Caco-2 (cell line): ENCODE measurements at regions not wholly inside any gene's neighbourhood (a gene's known extent, or its start where the extent isn't known, plus 50 kb on each side); places are given as distances from the start of the nearest gene placed in this dataset.

ENCODE experiments used
- BruUV-seq: library from RNA; stranded (reverse); fragments of 400-500 nt; replicated peaks from 2 replicates; lab custom pipeline; 2021; lab: Mats Ljungman, UMichigan
- CTCF ChIA-PET: fragments of 300-600 bp; sonication (Branson Sonifier 250); formaldehyde crosslinking; loops from one replicate; lab custom pipeline; 2022; ENCODE audit warnings: antibody characterized with exemption; lab: Charles Lee
- POLR2A ChIA-PET: fragments of 300-600 bp; sonication (Branson Sonifier 250); formaldehyde crosslinking; loops from one replicate; lab custom pipeline; 2022; ENCODE audit warnings: antibody characterized with exemption; lab: Charles Lee
- DNase-seq, 2 experiments: peaks; one replicate each; pipeline versions ENCODE4 v3.0.0 to v3.0.0-alpha.2; 2020 to 2022
- H3K27me3 ChIP-seq: replicated peaks from 2 replicates; pipeline ENCODE4 v1.6.0; 2011; ENCODE audit warnings: low read length; ENCODE audit not compliant: control insufficient read depth, insufficient read depth
- H3K36me3 ChIP-seq: 2 replicates; pipeline ENCODE4 v1.5.1; 2011; ENCODE audit warnings: low read length; ENCODE audit not compliant: control insufficient read depth, insufficient read depth
- H3K4me1 ChIP-seq: fragments of 250-450 bp; sonication (Bioruptor Pico); 2 replicates; pipeline ENCODE4 v1.5.1; 2020; ENCODE audit warnings: mild to moderate bottlenecking
- H3K4me3 ChIP-seq: 2 replicates; pipeline ENCODE4 v1.5.1; 2011; ENCODE audit warnings: low read depth, mild to moderate bottlenecking, control low read depth, low read length
- H3K9me3 ChIP-seq: fragments of 250-450 bp; sonication (Bioruptor Pico); 2 replicates; pipeline ENCODE4 v1.5.1; 2020; ENCODE audit warnings: mild to moderate bottlenecking, moderate library complexity
- H3K27ac Mint-ChIP-seq: one replicate; pipeline ENCODE4 v1.8.0; 2022; ENCODE audit warnings: mixed read lengths; ENCODE audit not compliant: unreplicated experiment
- H3K27me3 Mint-ChIP-seq: one replicate; pipeline ENCODE4 v1.8.0; 2022; ENCODE audit warnings: mixed read lengths; ENCODE audit not compliant: insufficient read depth, unreplicated experiment
- H3K36me3 Mint-ChIP-seq: one replicate; pipeline ENCODE4 v1.8.0; 2022; ENCODE audit warnings: mild to moderate bottlenecking, mixed read lengths; ENCODE audit not compliant: insufficient read depth, unreplicated experiment
- H3K4me1 Mint-ChIP-seq: one replicate; pipeline ENCODE4 v1.8.0; 2022; ENCODE audit warnings: low read depth, mixed read lengths; ENCODE audit not compliant: unreplicated experiment
- H3K4me3 Mint-ChIP-seq: one replicate; pipeline ENCODE4 v1.8.0; 2022; ENCODE audit warnings: mild to moderate bottlenecking, moderate library complexity, mixed read lengths; ENCODE audit not compliant: unreplicated experiment
- H3K9me3 Mint-ChIP-seq: one replicate; pipeline ENCODE4 v1.8.0; 2022; ENCODE audit warnings: mixed read lengths; ENCODE audit not compliant: unreplicated experiment
- intact Hi-C: fragments of 100-400 bp; cut with micrococcal nuclease; formaldehyde crosslinking; loops from one replicate; pipeline ENCODE4 v1.10.0; 2022; ENCODE audit not compliant: unreplicated experiment
- TF ChIP-seq, protein P1 (sequence below), 2 experiments: fragments of 200-600 bp in 1 of 2; IDR thresholded peaks; 1 replicate in 1 of 2; 2 replicates in 1 of 2; pipeline versions ENCODE4 v1.5.1 to v1.8.0; 2011 to 2022; ENCODE audit warnings: antibody characterized with exemption in 1 of 2, control low read depth in 1 of 2, inconsistent platforms in 1 of 2, low read depth in 1 of 2, low read length in 1 of 2, mild to moderate bottlenecking in 1 of 2, moderate library complexity in 1 of 2; ENCODE audit not compliant: insufficient read depth in 1 of 2, severe bottlenecking in 1 of 2, unreplicated experiment in 1 of 2

DNA sequence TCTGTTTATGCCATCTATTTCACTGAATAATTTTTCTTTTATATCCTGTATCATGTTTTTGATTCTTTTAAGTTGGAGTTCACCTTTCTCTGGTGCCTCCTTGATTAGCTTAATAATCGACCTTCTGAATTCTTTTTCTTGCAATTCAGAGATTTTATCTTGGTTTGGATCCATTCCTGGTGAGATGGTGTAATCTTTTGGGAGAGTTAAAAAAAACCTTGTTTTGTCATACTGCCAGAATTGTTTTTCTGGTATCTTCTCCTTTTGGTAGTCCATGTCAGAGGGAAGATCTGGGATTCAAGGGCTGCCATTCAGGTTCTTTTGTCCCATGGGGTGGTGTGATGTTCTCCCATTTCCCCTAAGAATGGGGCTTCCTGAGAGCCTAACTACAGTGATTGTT is 800.8 kb upstream of the TYRP1 start:
- intact Hi-C loops, result no loop called here
- Mint-ChIP-seq H3K27me3 (no peaks in the 10 kb centered on the region), H3K4me3 (no peak overlapping the region), H3K9me3 (no peaks in the 10 kb centered on the region), H3K27ac (no peak overlapping the region), H3K36me3 (no peaks in the 10 kb centered on the region), H3K4me1 (no peaks in the 10 kb centered on the region)
- H3K4me1 ChIP-seq, result no peaks in the 10 kb centered on the region
- BruUV-seq, result no TSS peak
- H3K36me3 ChIP-seq, result no peaks in the 10 kb centered on the region
- no peak for DNase-seq
- no peak overlapping the region for H3K4me3 ChIP-seq
- TF ChIP-seq, protein P1, sequence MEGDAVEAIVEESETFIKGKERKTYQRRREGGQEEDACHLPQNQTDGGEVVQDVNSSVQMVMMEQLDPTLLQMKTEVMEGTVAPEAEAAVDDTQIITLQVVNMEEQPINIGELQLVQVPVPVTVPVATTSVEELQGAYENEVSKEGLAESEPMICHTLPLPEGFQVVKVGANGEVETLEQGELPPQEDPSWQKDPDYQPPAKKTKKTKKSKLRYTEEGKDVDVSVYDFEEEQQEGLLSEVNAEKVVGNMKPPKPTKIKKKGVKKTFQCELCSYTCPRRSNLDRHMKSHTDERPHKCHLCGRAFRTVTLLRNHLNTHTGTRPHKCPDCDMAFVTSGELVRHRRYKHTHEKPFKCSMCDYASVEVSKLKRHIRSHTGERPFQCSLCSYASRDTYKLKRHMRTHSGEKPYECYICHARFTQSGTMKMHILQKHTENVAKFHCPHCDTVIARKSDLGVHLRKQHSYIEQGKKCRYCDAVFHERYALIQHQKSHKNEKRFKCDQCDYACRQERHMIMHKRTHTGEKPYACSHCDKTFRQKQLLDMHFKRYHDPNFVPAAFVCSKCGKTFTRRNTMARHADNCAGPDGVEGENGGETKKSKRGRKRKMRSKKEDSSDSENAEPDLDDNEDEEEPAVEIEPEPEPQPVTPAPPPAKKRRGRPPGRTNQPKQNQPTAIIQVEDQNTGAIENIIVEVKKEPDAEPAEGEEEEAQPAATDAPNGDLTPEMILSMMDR (IDR thresholded peaks at IDR 0.05; ENCODE audit: insufficient read depth in 1 of 2, low read depth in 1 of 2, low read length in 1 of 2, severe bottlenecking in 1 of 2, unreplicated experiment in 1 of 2), result no peak
- CTCF ChIA-PET, result no interaction called here
- H3K9me3 ChIP-seq, result no peaks in the 10 kb centered on the region
- POLR2A ChIA-PET, result no interaction called here
- no peaks in the 10 kb centered on the region for H3K27me3 ChIP-seq

GRCh38 chr9:11893331-11893730 is 799.9 kb upstream of the TYRP1 start:
- ChIA-PET CTCF (no interaction called here), POLR2A (no interaction called here)
- no peak overlapping the region for H3K27ac Mint-ChIP-seq
- Histone ChIP-seq H3K27me3 (no peaks in the 10 kb centered on the region), H3K4me1 (no peaks in the 10 kb centered on the region), H3K36me3 (no peaks in the 10 kb centered on the region), H3K4me3 (no peak overlapping the region), H3K9me3 (no peaks in the 10 kb centered on the region)
- H3K4me1 Mint-ChIP-seq, result no peaks in the 10 kb centered on the region
- TF ChIP-seq, protein P1 (IDR thresholded peaks at IDR 0.05; ENCODE audit: insufficient read depth in 1 of 2, low read depth in 1 of 2, low read length in 1 of 2, severe bottlenecking in 1 of 2, unreplicated experiment in 1 of 2), result no peak
- no peaks in the 10 kb centered on the region for H3K9me3 Mint-ChIP-seq
- no peaks in the 10 kb centered on the region for H3K27me3 Mint-ChIP-seq
- intact Hi-C loops, result no loop called here
- no peak overlapping the region for H3K4me3 Mint-ChIP-seq
- H3K36me3 Mint-ChIP-seq, result no peaks in the 10 kb centered on the region
- DNase-seq, result no peak
- no TSS peak for BruUV-seq

- Histone ChIP-seq H3K27me3 (no peaks in the 10 kb centered on the region), H3K4me1 (no peaks in the 10 kb centered on the region), H3K9me3 (no peaks in the 10 kb centered on the region), H3K36me3 (no peaks in the 10 kb centered on the region), H3K4me3 (no peak overlapping the region)
- H3K36me3 Mint-ChIP-seq, result no peaks in the 10 kb centered on the region
- no peak for DNase-seq
- TF ChIP-seq, protein P1 (IDR thresholded peaks at IDR 0.05; ENCODE audit: insufficient read depth in 1 of 2, low read depth in 1 of 2, low read length in 1 of 2, severe bottlenecking in 1 of 2, unreplicated experiment in 1 of 2), result no peak
- no peaks in the 10 kb centered on the region for H3K4me1 Mint-ChIP-seq
- no peaks in the 10 kb centered on the region for H3K9me3 Mint-ChIP-seq
- no peak overlapping the region for H3K4me3 Mint-ChIP-seq
- POLR2A ChIA-PET, result no interaction called here
- CTCF ChIA-PET, result no interaction called here
- no TSS peak for BruUV-seq
- intact Hi-C loops, result no loop called here
- no peak overlapping the region for H3K27ac Mint-ChIP-seq
- H3K27me3 Mint-ChIP-seq, result no peaks in the 10 kb centered on the region
Observed at GRCh38 chr9:11894136-11894535, 799.0 kb upstream of the TYRP1 start.
